PC-3 (cell line): ENCODE measurements at regions not wholly inside any gene's neighbourhood (a gene's known extent, or its start where the extent isn't known, plus 50 kb on each side); places are given as distances from the start of the nearest gene placed in this dataset.

Experiments used
- ATAC-seq: fragments of 200-7000 bp; cut with Tn5 transposase; 2 replicates; pipeline ENCODE4 v1.9.1; 2020; ENCODE audit warnings: mild to moderate bottlenecking, moderate library complexity
- BruUV-seq: library from RNA; stranded (reverse); fragments of 400-500 nt; replicated peaks from 2 replicates; lab custom pipeline; 2021; lab: Mats Ljungman, UMichigan
- CTCF ChIA-PET: fragments of 300-600 bp; sonication (Branson Sonifier 250); formaldehyde crosslinking; loops from one replicate; lab custom pipeline; 2022; ENCODE audit warnings: antibody characterized with exemption; lab: Charles Lee
- POLR2A ChIA-PET: fragments of 300-600 bp; sonication (Branson Sonifier 250); formaldehyde crosslinking; loops from one replicate; lab custom pipeline; 2022; ENCODE audit warnings: antibody characterized with exemption; ENCODE audit not compliant: unreplicated experiment; lab: Charles Lee
- DNase-seq: peaks from one replicate; pipeline ENCODE4 v3.0.0-alpha.2; 2015
- H2AFZ ChIP-seq: fragments of 300-600 bp; sonication (generic); 2 replicates; pipeline ENCODE4 v1.6.0; 2016; ENCODE audit warnings: antibody characterized with exemption, low read length
- H3F3A ChIP-seq: fragments of 300-600 bp; sonication (generic); one replicate; pipeline ENCODE4 v1.6.0; 2017; ENCODE audit warnings: antibody characterized with exemption, low read length, control low read depth, mild to moderate bottlenecking; ENCODE audit not compliant: unreplicated experiment
- H3K27ac ChIP-seq: fragments of 300-600 bp; sonication (generic); 2 replicates; pipeline ENCODE4 v1.5.1; 2016; ENCODE audit warnings: mild to moderate bottlenecking, low read length
- H3K27me3 ChIP-seq: fragments of 300-600 bp; sonication (generic); 2 replicates; pipeline ENCODE4 v1.6.1; 2016; ENCODE audit warnings: low read length, mixed read lengths
- H3K36me3 ChIP-seq: fragments of 300-600 bp; sonication (generic); 2 replicates; pipeline ENCODE4 v1.6.1; 2016; ENCODE audit warnings: low read depth, mixed run types, low read length, mixed read lengths
- H3K4me1 ChIP-seq: fragments of 300-600 bp; sonication (generic); 2 replicates; pipeline ENCODE4 v1.5.1; 2016; ENCODE audit warnings: low read length; ENCODE audit not compliant: insufficient read depth
- H3K4me2 ChIP-seq: fragments of 300-600 bp; sonication (generic); 2 replicates; pipeline ENCODE4 v1.6.0; 2016; ENCODE audit warnings: low read length
- H3K4me3 ChIP-seq: fragments of 300-600 bp; sonication (generic); 2 replicates; pipeline ENCODE4 v1.5.1; 2016; ENCODE audit warnings: mild to moderate bottlenecking, low read length, mixed read lengths
- H3K79me2 ChIP-seq: fragments of 300-600 bp; sonication (generic); 2 replicates; pipeline ENCODE4 v1.6.1; 2017; ENCODE audit warnings: low read length, mixed read lengths
- H3K9ac ChIP-seq: fragments of 300-600 bp; sonication (generic); 2 replicates; pipeline ENCODE4 v1.6.0; 2016; ENCODE audit warnings: mild to moderate bottlenecking, low read length
- H3K9me2 ChIP-seq: fragments of 300-600 bp; sonication (generic); replicated peaks from 2 replicates; pipeline ENCODE4 v1.6.1; 2016; ENCODE audit warnings: mixed run types, low read length, mixed read lengths
- H3K9me3 ChIP-seq: fragments of 300-600 bp; sonication (generic); 2 replicates; pipeline ENCODE4 v1.6.1; 2016; ENCODE audit warnings: low read length, mixed read lengths
- H4K20me1 ChIP-seq: fragments of 300-600 bp; sonication (generic); 2 replicates; pipeline ENCODE4 v1.6.1; 2016; ENCODE audit warnings: low read length, mixed read lengths
- CTCF ChIP-seq: fragments of 300-600 bp; sonication (generic); conservative IDR thresholded peaks from 2 replicates; pipeline ENCODE4 v1.5.1; 2017; ENCODE audit warnings: antibody characterized with exemption, low read depth, mild to moderate bottlenecking, low read length
- EZH2 ChIP-seq: fragments of 300-600 bp; sonication (generic); IDR thresholded peaks from one replicate; pipeline ENCODE4 v1.6.1; 2017; ENCODE audit warnings: antibody characterized with exemption, mild to moderate bottlenecking, low read length; ENCODE audit not compliant: unreplicated experiment
- EZH2phosphoT487 ChIP-seq: fragments of 300-600 bp; sonication (generic); IDR thresholded peaks from 2 replicates; pipeline ENCODE4 v1.6.1; 2018; ENCODE audit warnings: mild to moderate bottlenecking, antibody characterized with exemption, low read length, borderline replicate concordance
- intact Hi-C: fragments of 100-400 bp; cut with micrococcal nuclease; formaldehyde crosslinking; loops from 2 replicates; pipeline ENCODE4 v1.9.0; 2023

- Histone ChIP-seq H3K4me2 (no peak overlapping the region), H3K79me2 (no peaks in the 10 kb centered on the region), H3K27me3 (no peaks in the 10 kb centered on the region), H3K36me3 (no peaks in the 10 kb centered on the region), H2AFZ (no peak overlapping the region), H3K9me2 (no peaks in the 10 kb centered on the region), H3K4me1 (no peaks in the 10 kb centered on the region), H4K20me1 (no peaks in the 10 kb centered on the region), H3K9ac (no peak overlapping the region), H3K27ac (no peak overlapping the region), H3F3A (no peaks in the 10 kb centered on the region), H3K9me3 (no peaks in the 10 kb centered on the region), H3K4me3 (no peak overlapping the region)
- CTCF ChIA-PET = no interaction called here
- POLR2A ChIA-PET = no interaction called here
- no TSS peak for BruUV-seq
- TF ChIP-seq EZH2 (no peak), CTCF (no peak), EZH2phosphoT487 (no peak)
- intact Hi-C loops = no loop called here
- ATAC-seq (no peak), DNase-seq (no peak)
Measured at GRCh38 chr22:34534101-34534500, 531.9 kb upstream of the ISX start.

- H4K20me1 ChIP-seq = no peaks in the 10 kb centered on the region
- no peaks in the 10 kb centered on the region for H3K9me2 ChIP-seq
- no peak overlapping the region for H3K27ac ChIP-seq
- H3K4me2 ChIP-seq = no peak overlapping the region
- no peak for ATAC-seq
- H2AFZ ChIP-seq = no peak overlapping the region
- H3K4me3 ChIP-seq = no peak overlapping the region
- intact Hi-C loops = no loop called here
- CTCF ChIA-PET = no interaction called here
- no peaks in the 10 kb centered on the region for H3K4me1 ChIP-seq
- no peaks in the 10 kb centered on the region for H3K79me2 ChIP-seq
- no peaks in the 10 kb centered on the region for H3K36me3 ChIP-seq
- no peak overlapping the region for H3K9ac ChIP-seq
- H3K9me3 ChIP-seq = 0 out of 2 replicates have a peak, but pooled peaks cover 5% of the 10 kb centered on the region
- POLR2A ChIA-PET = no interaction called here
- no peak for DNase-seq
- no peaks in the 10 kb centered on the region for H3K27me3 ChIP-seq
- no peak for TF ChIP-seq CTCF
- no peak for TF ChIP-seq EZH2phosphoT487
- no peak for TF ChIP-seq EZH2
- no peaks in the 10 kb centered on the region for H3F3A ChIP-seq
- BruUV-seq = no TSS peak
Measured at GRCh38 chr22:34567367-34567766, 498.6 kb upstream of the ISX start.

- POLR2A ChIA-PET = no interaction called here
- Histone ChIP-seq H3K27ac (no peak overlapping the region), H4K20me1 (no peaks in the 10 kb centered on the region), H3K27me3 (no peaks in the 10 kb centered on the region), H3K9ac (no peak overlapping the region), H3K36me3 (no peaks in the 10 kb centered on the region), H3K4me2 (no peak overlapping the region), H2AFZ (no peak overlapping the region), H3F3A (no peaks in the 10 kb centered on the region), H3K9me2 (no peaks in the 10 kb centered on the region), H3K4me3 (no peak overlapping the region), H3K4me1 (no peaks in the 10 kb centered on the region), H3K9me3 (0 out of 2 replicates have a peak, but pooled peaks cover 5% of the 10 kb centered on the region), H3K79me2 (no peaks in the 10 kb centered on the region)
- DNase-seq (no peak), ATAC-seq (no peak)
- CTCF ChIA-PET = no interaction called here
- intact Hi-C loops = no loop called here
- no peak for TF ChIP-seq EZH2phosphoT487
- TF ChIP-seq EZH2 = no peak
- no peak for TF ChIP-seq CTCF
- BruUV-seq = no TSS peak
Measured at GRCh38 chr22:34570408-34570807, 495.6 kb upstream of the ISX start.
